ENCODE measurements at regions not wholly inside any gene's neighbourhood (a gene's known extent, or its start where the extent isn't known, plus 50 kb on each side); places are given as distances from the start of the nearest gene placed in this dataset.

- no peak for TF ChIP-seq CTCF (IDR thresholded peaks at IDR 0.05; ENCODE audit: low read depth, low read length, missing control alignments)
- Histone ChIP-seq H3K27ac (no peak overlapping the region), H3K36me3 (replicated peaks) (no peaks in the 10 kb centered on the region), H3K27me3 (replicated peaks) (no peaks in the 10 kb centered on the region), H3K4me3 (ENCODE audit: low read depth, low read length) (no peak overlapping the region)
- in situ Hi-C loops (cut with HindIII; ENCODE audit: low pct_ligation_motif_present, low sequenced_read_pairs) = no loop called here
- no peak for DNase-seq
Observed at GRCh38 chr13:31867709-31868108, 128.4 kb downstream of the RXFP2 start.

GRCh38 chr13:31869582-31869981, 130.3 kb downstream of the RXFP2 start:
- Histone ChIP-seq H3K4me3 (ENCODE audit: low read depth, low read length) (no peak overlapping the region), H3K27ac (no peak overlapping the region), H3K36me3 (replicated peaks) (no peaks in the 10 kb centered on the region), H3K27me3 (replicated peaks) (no peaks in the 10 kb centered on the region)
- no peak for DNase-seq
- in situ Hi-C loops (cut with HindIII; ENCODE audit: low pct_ligation_motif_present, low sequenced_read_pairs) = no loop called here
- no peak for TF ChIP-seq CTCF (IDR thresholded peaks at IDR 0.05; ENCODE audit: low read depth, low read length, missing control alignments)

GRCh38 chr13:31870511-31870910, 131.2 kb downstream of the RXFP2 start:
- no peak overlapping the region for H3K4me3 ChIP-seq (ENCODE audit: low read depth, low read length)
- no peak for DNase-seq
- in situ Hi-C loops (cut with HindIII; ENCODE audit: low pct_ligation_motif_present, low sequenced_read_pairs) = no loop called here
- H3K27ac ChIP-seq = no peak overlapping the region
- no peaks in the 10 kb centered on the region for H3K36me3 ChIP-seq (replicated peaks)
- TF ChIP-seq CTCF (IDR thresholded peaks at IDR 0.05; ENCODE audit: low read depth, low read length, missing control alignments) = no peak
- H3K27me3 ChIP-seq (replicated peaks) = no peaks in the 10 kb centered on the region

GRCh38 chr13:31873145-31873544, 133.8 kb downstream of the RXFP2 start:
- Histone ChIP-seq H3K36me3 (replicated peaks) (no peaks in the 10 kb centered on the region), H3K4me3 (ENCODE audit: low read depth, low read length) (no peak overlapping the region), H3K27ac (no peak overlapping the region), H3K27me3 (replicated peaks) (no peaks in the 10 kb centered on the region)
- DNase-seq = no peak
- in situ Hi-C loops (cut with HindIII; ENCODE audit: low pct_ligation_motif_present, low sequenced_read_pairs) = no loop called here
- no peak for TF ChIP-seq CTCF (IDR thresholded peaks at IDR 0.05; ENCODE audit: low read depth, low read length, missing control alignments)

GRCh38 chr13:31875134-31875533, 135.8 kb downstream of the RXFP2 start:
- Histone ChIP-seq H3K27me3 (replicated peaks) (no peaks in the 10 kb centered on the region), H3K27ac (no peak overlapping the region), H3K4me3 (ENCODE audit: low read depth, low read length) (no peak overlapping the region), H3K36me3 (replicated peaks) (no peaks in the 10 kb centered on the region)
- no peak for TF ChIP-seq CTCF (IDR thresholded peaks at IDR 0.05; ENCODE audit: low read depth, low read length, missing control alignments)
- DNase-seq = no peak
- in situ Hi-C loops (cut with HindIII; ENCODE audit: low pct_ligation_motif_present, low sequenced_read_pairs) = no loop called here

GRCh38 chr13:31878052-31878451, 138.7 kb downstream of the RXFP2 start:
- in situ Hi-C loops (cut with HindIII; ENCODE audit: low pct_ligation_motif_present, low sequenced_read_pairs) = no loop called here
- DNase-seq = no peak
- Histone ChIP-seq H3K27ac (no peak overlapping the region), H3K4me3 (ENCODE audit: low read depth, low read length) (no peak overlapping the region), H3K27me3 (replicated peaks) (no peaks in the 10 kb centered on the region), H3K36me3 (replicated peaks) (no peaks in the 10 kb centered on the region)
- no peak for TF ChIP-seq CTCF (IDR thresholded peaks at IDR 0.05; ENCODE audit: low read depth, low read length, missing control alignments)
